ENCODE measurements at regions not wholly inside any gene's neighbourhood (a gene's known extent, or its start where the extent isn't known, plus 50 kb on each side); places are given as distances from the start of the nearest gene placed in this dataset.

DNA sequence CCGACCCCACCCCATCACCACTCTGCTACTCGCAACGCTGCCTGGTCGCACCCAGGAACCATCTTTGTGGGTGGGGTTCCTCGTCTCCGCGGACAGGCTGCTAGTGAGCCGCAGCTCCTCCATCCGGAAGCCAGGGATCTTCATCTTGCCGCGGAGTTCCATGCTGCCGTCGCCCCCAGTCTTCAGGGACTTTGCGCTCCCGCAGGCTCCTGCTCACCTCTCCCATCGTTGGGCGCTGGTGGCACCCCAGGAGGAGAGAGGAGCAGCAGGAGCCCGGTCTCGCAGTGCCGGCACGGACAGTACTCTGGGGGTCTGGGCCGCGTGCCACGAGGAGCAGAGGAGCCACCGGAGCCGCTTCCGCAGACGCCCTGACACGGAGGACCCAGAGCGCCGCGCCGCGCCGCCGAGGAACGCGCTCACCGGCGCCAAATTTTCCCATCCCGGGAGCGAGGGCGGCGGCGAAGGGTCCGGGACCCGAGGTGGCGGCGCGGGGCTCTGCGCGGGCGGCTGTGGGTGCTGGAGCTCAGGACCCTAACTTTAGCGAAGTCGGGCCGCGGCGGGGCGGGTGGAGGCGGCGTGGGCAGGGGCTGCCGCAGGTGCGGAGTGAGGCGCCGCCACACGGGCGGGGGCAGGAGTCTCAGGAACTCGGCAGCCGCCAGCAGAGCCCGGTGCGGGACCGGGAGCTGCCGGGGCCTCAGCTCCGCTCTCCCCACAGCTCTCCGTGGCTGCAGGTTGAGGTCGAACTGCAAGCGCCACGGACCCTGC, 750.1 kb upstream of the SORCS1 start:
- H3K27me3 Mint-ChIP-seq (ENCODE audit: low read depth in 3 of 3): peaks cover 0 to 3% (median 0%) of the 10 kb centered on the region in 3 donors
- H3K4me1 Mint-ChIP-seq: no peaks in the 10 kb centered on the region
- DNase-seq: no peak
- H3K4me3 Mint-ChIP-seq: no peak overlapping the region
- H3K36me3 Mint-ChIP-seq: peaks cover 0 to 8% (median 0%) of the 10 kb centered on the region in 3 donors
- H3K27ac Mint-ChIP-seq: no peak overlapping the region
- H3K9me3 Mint-ChIP-seq: peaks cover 4 to 30% (median 13%) of the 10 kb centered on the region in 6 donors

DNA sequence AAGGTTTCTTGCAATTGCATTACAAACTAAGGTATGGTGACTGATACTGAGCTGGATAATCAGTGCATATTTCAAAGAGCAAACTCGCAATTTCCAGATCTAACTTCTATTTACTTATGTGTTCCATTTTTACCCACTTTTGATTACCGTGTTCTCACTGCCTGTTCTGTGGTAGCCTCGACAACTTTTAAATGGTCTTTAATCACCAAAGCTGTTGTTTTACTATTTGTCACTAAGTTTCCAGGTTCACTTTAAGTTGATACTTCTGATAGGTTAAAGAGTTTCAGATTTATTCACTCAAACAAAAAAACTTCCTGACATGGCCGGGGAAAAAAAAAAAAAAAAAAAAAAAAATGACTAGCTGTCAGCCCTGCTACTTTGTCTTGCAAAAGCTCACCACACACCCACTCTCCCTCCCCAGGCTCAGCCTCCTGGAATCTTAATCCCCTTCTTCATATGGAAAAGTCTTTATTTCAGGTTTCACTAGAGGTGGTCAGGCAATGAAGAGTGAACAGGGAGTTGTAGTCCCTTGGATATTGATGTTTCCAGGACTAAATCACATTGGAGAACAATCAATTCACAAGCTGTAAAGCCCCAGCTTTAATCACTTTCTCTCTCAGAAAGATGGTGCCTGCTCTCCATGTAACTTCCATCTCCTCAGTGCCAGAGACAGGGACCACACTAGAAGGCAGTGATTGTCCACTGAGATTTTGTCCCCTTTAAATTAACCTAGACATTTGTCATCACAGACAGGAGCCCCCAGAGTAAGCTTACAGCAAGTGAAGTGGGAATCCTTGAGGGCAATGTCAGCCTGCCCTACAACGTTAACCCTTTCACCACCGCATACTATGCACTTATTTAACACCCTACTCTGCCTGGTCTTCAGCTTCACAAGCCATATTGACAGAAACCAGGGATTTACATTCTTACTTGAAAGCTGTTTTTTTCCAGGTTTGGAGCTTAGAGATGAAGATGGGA, 749.1 kb upstream of the SORCS1 start:
- Mint-ChIP-seq H3K27ac (no peak overlapping the region), H3K9me3 (peaks cover 4 to 24% (median 9%) of the 10 kb centered on the region in 6 donors), H3K27me3 (ENCODE audit: low read depth in 3 of 3) (peaks cover 0 to 3% (median 0%) of the 10 kb centered on the region in 3 donors), H3K36me3 (peaks cover 0 to 4% (median 0%) of the 10 kb centered on the region in 3 donors), H3K4me1 (no peaks in the 10 kb centered on the region), H3K4me3 (no peak overlapping the region)
- DNase-seq: no peak

DNA sequence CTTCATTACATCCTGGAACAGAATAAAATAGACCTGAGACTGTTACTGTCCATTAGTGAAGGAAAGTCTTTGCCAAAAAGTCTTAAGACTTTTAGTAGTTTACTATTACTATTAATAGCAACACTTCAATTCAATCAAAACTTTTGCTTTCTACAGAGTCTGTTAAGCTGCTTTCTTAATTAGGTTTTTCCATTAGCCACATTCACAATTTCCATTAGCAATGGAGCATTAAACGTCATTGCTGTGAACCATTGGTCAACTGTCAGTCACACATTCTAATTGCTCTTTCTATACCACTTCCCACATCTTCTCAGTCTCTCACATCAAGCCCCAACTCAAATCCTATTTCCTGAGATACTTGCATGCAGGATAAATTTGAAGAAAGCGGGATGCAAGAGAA, 736.6 kb upstream of the SORCS1 start:
- H3K27me3 Mint-ChIP-seq (ENCODE audit: low read depth in 3 of 3): no peaks in the 10 kb centered on the region
- no peaks in the 10 kb centered on the region for H3K4me1 Mint-ChIP-seq
- no peak overlapping the region for H3K4me3 Mint-ChIP-seq
- peaks cover 0 to 21% (median 7%) of the 10 kb centered on the region in 6 donors for H3K9me3 Mint-ChIP-seq
- no peak for DNase-seq
- H3K36me3 Mint-ChIP-seq: no peaks in the 10 kb centered on the region
- H3K27ac Mint-ChIP-seq: no peak overlapping the region

DNA sequence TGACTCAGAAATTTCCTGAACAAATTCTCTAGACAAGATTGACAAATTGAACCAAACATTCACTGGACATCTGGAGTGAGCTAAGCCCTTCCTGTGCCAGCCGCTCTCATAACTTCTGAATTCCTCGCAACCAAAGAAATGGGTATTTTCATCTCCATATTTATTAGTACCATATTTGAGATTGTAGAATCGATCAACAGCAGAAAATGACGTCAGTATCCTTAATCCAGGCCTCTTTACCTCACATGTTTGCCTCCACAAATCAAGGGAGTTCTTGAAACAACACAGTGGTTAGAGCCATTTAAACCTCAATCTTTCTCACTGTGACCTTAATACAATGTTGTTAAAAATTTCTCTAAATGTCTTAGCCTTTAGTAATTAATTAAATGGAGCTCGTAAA, 735.6 kb upstream of the SORCS1 start:
- Mint-ChIP-seq H3K9me3 (peaks cover 0 to 24% (median 7%) of the 10 kb centered on the region in 6 donors), H3K27me3 (ENCODE audit: low read depth in 3 of 3) (no peaks in the 10 kb centered on the region), H3K4me3 (no peak overlapping the region), H3K27ac (no peak overlapping the region), H3K36me3 (no peaks in the 10 kb centered on the region), H3K4me1 (no peaks in the 10 kb centered on the region)
- no peak for DNase-seq

DNA sequence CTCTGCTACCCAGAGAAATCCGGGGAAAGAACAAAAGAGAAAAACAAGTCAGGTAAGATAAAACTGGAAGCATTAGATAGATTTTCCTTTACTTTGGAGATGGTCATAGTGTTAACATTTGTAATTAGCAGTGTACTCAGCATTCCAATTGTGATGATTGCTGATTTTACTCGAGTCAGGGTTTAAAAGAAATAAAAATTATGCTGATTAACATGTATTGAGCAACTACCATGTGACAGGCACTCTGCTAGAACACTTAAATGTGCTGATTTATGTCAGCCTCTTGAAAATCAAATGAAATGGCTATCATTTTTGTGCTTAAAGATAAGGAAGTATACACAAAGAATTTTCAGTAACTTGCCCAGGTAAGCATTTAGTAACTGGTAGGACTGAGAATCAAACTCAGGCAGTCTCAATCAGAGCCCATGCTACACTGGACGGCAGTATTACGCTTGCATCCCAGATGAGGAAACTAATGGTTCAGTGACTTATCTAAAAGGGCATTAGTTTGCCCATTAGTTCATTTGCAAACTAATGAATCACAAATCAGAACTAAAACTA, 735.1 kb upstream of the SORCS1 start:
- no peak for DNase-seq
- peaks cover 0 to 24% (median 7%) of the 10 kb centered on the region in 6 donors for H3K9me3 Mint-ChIP-seq

DNA sequence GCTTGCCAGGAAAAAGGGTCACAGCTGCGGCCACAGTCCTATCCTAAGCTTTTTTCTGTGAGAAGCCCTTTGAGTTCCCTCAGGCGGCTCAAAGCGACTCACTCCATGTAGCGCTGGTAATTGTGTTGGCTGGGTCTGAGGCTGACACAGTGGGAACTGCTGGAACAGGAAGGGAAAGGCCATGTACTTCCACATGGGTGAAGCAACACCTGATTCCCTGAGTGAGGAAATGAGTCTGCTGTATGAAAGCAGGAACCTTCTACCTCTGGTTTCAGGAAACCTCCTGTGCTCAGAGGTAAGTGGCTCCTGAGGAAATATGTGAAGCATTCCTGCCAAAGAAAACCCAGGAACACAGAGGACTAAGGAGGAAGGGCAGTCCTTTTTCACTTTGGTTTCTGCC, 734.6 kb upstream of the SORCS1 start:
- no peaks in the 10 kb centered on the region for H3K4me1 Mint-ChIP-seq
- peaks cover 0 to 19% (median 7%) of the 10 kb centered on the region in 6 donors for H3K9me3 Mint-ChIP-seq
- H3K4me3 Mint-ChIP-seq: no peak overlapping the region
- no peak overlapping the region for H3K27ac Mint-ChIP-seq
- H3K27me3 Mint-ChIP-seq (ENCODE audit: low read depth in 3 of 3): no peaks in the 10 kb centered on the region
- H3K36me3 Mint-ChIP-seq: no peaks in the 10 kb centered on the region
- DNase-seq: no peak

More for the DNA sequence above, 735.1 kb upstream of the SORCS1 start:
- Mint-ChIP-seq H3K4me3 (no peak overlapping the region), H3K36me3 (no peaks in the 10 kb centered on the region), H3K27me3 (ENCODE audit: low read depth in 3 of 3) (no peaks in the 10 kb centered on the region), H3K27ac (no peak overlapping the region), H3K4me1 (no peaks in the 10 kb centered on the region)

DNA sequence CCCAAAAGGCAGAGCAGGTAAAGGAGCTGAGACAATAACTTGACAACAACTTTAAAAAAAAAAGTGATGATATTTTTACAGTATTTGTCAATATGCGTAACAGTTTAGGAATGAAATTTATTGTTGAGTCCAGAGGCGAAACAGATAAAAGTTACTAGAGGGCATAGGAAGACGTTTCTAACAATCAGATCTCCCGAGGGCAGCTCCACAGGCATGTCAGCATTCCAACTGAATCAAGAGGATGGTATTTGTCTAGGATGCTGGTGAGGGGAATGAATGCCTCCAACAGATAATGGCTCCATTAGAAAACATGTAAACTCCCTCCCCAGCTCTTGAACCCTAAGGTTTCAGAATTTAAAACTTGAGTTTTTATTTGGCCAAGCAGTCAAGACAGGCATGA, 733.9 kb upstream of the SORCS1 start:
- DNase-seq: no peak
- Mint-ChIP-seq H3K27ac (no peak overlapping the region), H3K4me3 (no peak overlapping the region), H3K36me3 (no peaks in the 10 kb centered on the region), H3K27me3 (ENCODE audit: low read depth in 3 of 3) (no peaks in the 10 kb centered on the region), H3K4me1 (no peaks in the 10 kb centered on the region), H3K9me3 (peaks cover 0 to 18% (median 7%) of the 10 kb centered on the region in 6 donors)

DNA sequence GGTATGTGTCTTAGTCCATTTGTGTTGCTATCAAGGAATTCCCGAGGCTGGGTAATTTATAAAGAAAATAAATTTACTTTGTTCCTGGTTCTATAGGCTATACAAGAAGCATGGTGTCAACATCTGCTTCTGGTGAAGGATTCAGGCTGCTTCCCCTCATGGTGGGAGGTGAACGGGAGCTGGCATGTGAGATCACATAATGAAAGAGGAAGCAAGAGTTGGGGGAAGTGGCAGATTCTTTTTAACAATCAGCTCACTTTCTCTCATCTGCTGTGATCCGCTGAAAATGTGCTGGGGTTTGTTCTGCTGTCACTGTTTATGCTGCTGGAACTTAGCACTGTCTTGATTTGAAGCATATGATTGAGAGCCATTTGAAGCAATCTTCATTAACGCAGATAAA, 730.0 kb upstream of the SORCS1 start:
- Mint-ChIP-seq H3K27me3 (ENCODE audit: low read depth in 3 of 3) (peaks cover 0 to 2% (median 0%) of the 10 kb centered on the region in 3 donors), H3K4me3 (no peak overlapping the region)

DNA sequence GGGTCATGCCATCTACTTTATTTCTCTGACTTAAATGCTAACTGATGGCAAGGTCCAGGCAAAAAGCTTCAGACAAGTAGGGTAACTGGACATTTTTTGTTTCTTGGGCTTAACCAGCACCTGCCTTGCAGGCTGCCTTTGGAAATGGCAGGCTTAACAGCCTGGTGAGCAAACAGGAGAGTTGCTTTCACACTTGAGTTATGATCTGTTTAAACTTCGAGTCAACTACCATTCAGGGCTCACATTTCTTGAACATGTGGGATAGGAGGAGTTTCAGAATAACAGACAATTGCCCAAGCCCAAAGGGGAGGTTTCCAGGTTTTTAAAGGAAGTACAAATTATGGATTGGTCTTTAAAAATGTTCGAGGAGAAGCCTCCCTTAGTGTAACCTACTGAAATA, 724.6 kb upstream of the SORCS1 start:
- Mint-ChIP-seq H3K4me3 (no peak overlapping the region), H3K9me3 (peaks cover 4 to 27% (median 10%) of the 10 kb centered on the region in 6 donors), H3K27ac (no peak overlapping the region), H3K27me3 (ENCODE audit: low read depth in 3 of 3) (peaks cover 0 to 2% (median 2%) of the 10 kb centered on the region in 3 donors), H3K4me1 (no peaks in the 10 kb centered on the region), H3K36me3 (no peaks in the 10 kb centered on the region)
- no peak for DNase-seq

More for the DNA sequence above, 730.0 kb upstream of the SORCS1 start:
- H3K36me3 Mint-ChIP-seq: no peaks in the 10 kb centered on the region
- no peak for DNase-seq
- H3K9me3 Mint-ChIP-seq: peaks cover 0 to 18% (median 10%) of the 10 kb centered on the region in 6 donors
- H3K27ac Mint-ChIP-seq: no peak overlapping the region
- H3K4me1 Mint-ChIP-seq: no peaks in the 10 kb centered on the region

DNA sequence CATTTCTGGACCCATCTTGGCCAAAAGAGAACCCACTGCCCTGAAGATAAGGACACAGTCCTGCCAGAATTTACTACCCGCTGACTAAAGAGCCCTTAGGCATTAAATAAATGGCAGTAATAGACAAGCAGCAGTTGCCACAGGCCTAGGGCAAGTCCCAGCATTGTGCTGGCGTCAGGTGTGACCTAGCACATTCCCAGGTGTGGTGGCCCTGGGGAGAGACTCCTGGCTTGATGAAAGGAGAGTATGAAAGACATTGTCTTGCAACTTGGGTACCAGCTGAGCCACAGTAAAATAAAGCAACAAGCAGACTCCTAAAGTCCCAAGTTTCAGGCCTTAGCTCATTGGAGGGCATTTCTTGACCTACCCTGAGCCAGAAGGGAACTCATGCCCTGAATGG, 715.7 kb upstream of the SORCS1 start:
- Mint-ChIP-seq H3K4me1 (no peaks in the 10 kb centered on the region), H3K9me3 (peaks cover 5 to 45% (median 10%) of the 10 kb centered on the region in 6 donors), H3K27ac (no peak overlapping the region), H3K4me3 (no peak overlapping the region), H3K27me3 (ENCODE audit: low read depth in 3 of 3) (peaks cover 0 to 1% (median 0%) of the 10 kb centered on the region in 3 donors), H3K36me3 (no peaks in the 10 kb centered on the region)
- DNase-seq: no peak

DNA sequence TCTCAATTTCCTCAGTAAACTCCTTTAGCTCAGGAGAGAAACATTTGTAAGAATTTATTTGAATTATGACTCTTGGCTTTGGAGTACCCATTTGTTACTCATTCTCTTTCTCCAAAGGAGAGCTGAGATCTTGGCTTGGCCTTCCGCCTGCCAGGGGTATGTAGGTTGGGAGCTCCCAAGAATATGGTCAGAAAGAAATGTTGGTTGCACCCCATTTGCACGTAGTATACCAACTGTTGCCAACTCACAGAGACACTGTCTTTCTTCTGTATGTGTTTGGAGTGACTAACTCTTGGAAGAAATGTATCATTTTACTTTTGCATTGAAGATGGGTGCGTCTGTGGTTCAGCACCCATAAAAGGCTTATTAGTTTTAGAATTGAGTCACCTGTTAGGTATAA, 708.5 kb upstream of the SORCS1 start:
- H3K36me3 Mint-ChIP-seq: no peaks in the 10 kb centered on the region
- H3K27me3 Mint-ChIP-seq (ENCODE audit: low read depth in 3 of 3): peaks cover 0 to 2% (median 2%) of the 10 kb centered on the region in 3 donors
- no peak for DNase-seq
- H3K27ac Mint-ChIP-seq: no peak overlapping the region
- no peak overlapping the region for H3K4me3 Mint-ChIP-seq
- peaks cover 0 to 22% (median 9%) of the 10 kb centered on the region in 6 donors for H3K9me3 Mint-ChIP-seq
- no peaks in the 10 kb centered on the region for H3K4me1 Mint-ChIP-seq

DNA sequence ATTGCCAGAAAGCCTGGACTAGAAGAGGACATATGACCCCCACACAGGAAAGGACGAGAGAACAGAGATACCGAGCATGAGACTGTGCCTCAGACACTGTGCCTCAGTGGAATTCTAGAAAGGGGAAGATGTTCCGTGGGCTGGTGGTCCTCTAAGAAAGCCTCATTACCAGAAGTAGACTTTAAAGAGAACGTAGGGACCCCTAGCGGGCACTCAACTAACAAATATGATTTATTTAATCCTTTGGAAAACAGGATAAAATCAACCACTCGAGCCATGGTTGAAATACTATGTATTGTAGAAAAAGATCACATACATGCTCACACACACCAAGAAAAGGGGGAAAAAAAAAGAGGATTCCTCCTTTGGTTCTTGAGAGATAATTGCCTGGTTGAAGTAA, 701.2 kb upstream of the SORCS1 start:
- no peak for DNase-seq
- Mint-ChIP-seq H3K4me3 (no peak overlapping the region), H3K27me3 (ENCODE audit: low read depth in 3 of 3) (no peaks in the 10 kb centered on the region), H3K36me3 (no peaks in the 10 kb centered on the region), H3K9me3 (peaks cover 0 to 4% (median 0%) of the 10 kb centered on the region in 6 donors), H3K4me1 (no peaks in the 10 kb centered on the region), H3K27ac (no peak overlapping the region)

DNA sequence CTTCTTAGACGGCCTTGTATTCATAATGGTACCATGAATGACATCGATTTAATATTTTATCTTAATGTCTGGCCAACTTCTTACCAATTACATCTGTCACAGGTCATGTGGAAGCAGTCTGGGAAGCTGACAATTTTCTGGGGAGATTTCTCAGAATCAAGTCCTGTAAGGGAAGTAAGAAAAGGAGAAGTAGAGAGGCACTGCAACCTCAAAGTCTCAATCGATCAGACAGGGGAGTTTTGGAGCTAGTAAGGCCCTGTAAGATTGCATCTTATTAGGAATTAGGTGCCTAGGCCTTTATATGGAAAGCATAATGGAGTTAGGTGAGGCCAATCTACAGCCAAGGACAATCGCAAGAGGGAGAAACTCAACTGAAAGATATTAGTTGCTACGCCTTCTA, 694.6 kb upstream of the SORCS1 start:
- Mint-ChIP-seq H3K4me3 (no peak overlapping the region), H3K27me3 (ENCODE audit: low read depth in 3 of 3) (peaks cover 0 to 2% (median 1%) of the 10 kb centered on the region in 3 donors), H3K27ac (no peak overlapping the region), H3K36me3 (no peaks in the 10 kb centered on the region), H3K4me1 (no peaks in the 10 kb centered on the region), H3K9me3 (peaks cover 0 to 9% (median 3%) of the 10 kb centered on the region in 6 donors)
- no peak for DNase-seq

DNA sequence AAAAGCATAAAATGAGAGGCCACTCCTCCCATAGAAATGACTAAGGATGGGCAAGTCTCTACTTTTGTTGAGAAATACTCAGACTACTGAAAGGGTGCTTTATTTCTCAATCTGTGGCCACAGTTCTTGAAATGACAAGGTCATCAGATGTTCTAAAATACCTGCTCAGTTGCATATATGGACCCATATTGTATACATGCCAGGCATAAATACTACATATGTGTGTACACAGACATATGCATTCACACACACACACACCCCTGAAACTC, 691.5 kb upstream of the SORCS1 start:
- Mint-ChIP-seq H3K36me3 (no peaks in the 10 kb centered on the region), H3K4me1 (no peaks in the 10 kb centered on the region), H3K4me3 (no peak overlapping the region), H3K27ac (no peak overlapping the region), H3K9me3 (peaks cover 0 to 13% (median 5%) of the 10 kb centered on the region in 6 donors), H3K27me3 (ENCODE audit: low read depth in 3 of 3) (peaks cover 0 to 2% (median 1%) of the 10 kb centered on the region in 3 donors)
- no peak for DNase-seq
